Sigmoid colon (tissue), 3 donors: ENCODE measurements at regions not wholly inside any gene's neighbourhood (a gene's known extent, or its start where the extent isn't known, plus 50 kb on each side); places are given as distances from the start of the nearest gene placed in this dataset.

Experiments
- CTCF ChIP-seq, 4 experiments: fragments of 450-650 bp in 3 of 4; fragments of 200-600 bp in 1 of 4; IDR thresholded peaks; one replicate each; pipeline ENCODE4 v1.5.1; 2016 to 2019; ENCODE audit warnings: antibody characterized with exemption in 4 of 4, mild to moderate bottlenecking in 3 of 4, moderate library complexity in 2 of 4
- POLR2A ChIP-seq, 2 donors: fragments of 450-650 bp; IDR thresholded peaks; one replicate each; pipeline ENCODE4 v1.6.1; 2016; ENCODE audit warnings: antibody characterized with exemption in 2 of 2, mild to moderate bottlenecking in 2 of 2, moderate library complexity in 2 of 2

- TF ChIP-seq CTCF (IDR thresholded peaks at IDR 0.05) (no peak), POLR2A (IDR thresholded peaks at IDR 0.05) (no peak)
Measured at GRCh38 chr3:106239195-106239697, 370.4 kb upstream of the CBLB start.
